Adrenal gland (tissue), 5 donors: ENCODE measurements at regions not wholly inside any gene's neighbourhood (a gene's known extent, or its start where the extent isn't known, plus 50 kb on each side); places are given as distances from the start of the nearest gene placed in this dataset.

Experiments used
- CTCF ChIP-seq, 6 experiments: fragments of 450-650 bp in 4 of 6; fragments of 200-600 bp in 2 of 6; sonication (generic) in 1 of 6; IDR thresholded peaks; 1 replicate in 5 of 6; 2 replicates in 1 of 6; pipeline versions ENCODE4 v1.5.1 to v1.8.0; 2016 to 2021; ENCODE audit warnings: antibody characterized with exemption in 6 of 6, mild to moderate bottlenecking in 2 of 6, moderate library complexity in 1 of 6
- POLR2A ChIP-seq, 2 donors: fragments of 450-650 bp; IDR thresholded peaks; one replicate each; pipeline ENCODE4 v1.6.1; 2017; ENCODE audit warnings: antibody characterized with exemption in 2 of 2, mild to moderate bottlenecking in 2 of 2, moderate library complexity in 1 of 2
- donor health status: DM: no; HTN: no; CAD: no.

DNA sequence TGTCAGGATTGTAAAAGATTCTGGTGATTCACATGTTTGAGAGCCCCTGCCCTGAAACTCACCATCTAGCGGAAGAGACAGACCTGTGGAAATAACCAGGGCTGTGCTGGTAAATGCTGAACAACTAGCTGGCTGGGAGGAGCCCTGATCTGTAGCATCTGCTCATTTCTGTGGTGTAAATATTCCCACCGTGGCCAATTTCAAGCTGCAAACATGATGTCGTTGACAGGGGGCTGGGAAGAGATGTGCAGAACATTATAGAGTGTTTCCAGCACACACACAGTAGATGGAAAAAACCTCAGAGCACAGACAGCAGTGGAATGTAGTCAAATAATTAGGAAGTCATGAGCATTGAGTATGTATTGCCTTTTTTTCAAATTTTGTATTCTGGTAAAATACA, 138.2 kb downstream of the PHETA1 start:
- TF ChIP-seq CTCF (IDR thresholded peaks at IDR 0.05) (no peak), POLR2A (IDR thresholded peaks at IDR 0.05) (no peak)
